Suppressor macrophage treated with lipopolysaccharide for 4 hours (primary cell): ENCODE measurements at regions not wholly inside any gene's neighbourhood (a gene's known extent, or its start where the extent isn't known, plus 50 kb on each side); places are given as distances from the start of the nearest gene placed in this dataset.
"Not testable (repeated sequence)": the region's sequence is repeated elsewhere in the genome, so short reads cannot be mapped to it uniquely, and the experiment has no call there.

ENCODE experiments used
- DNase-seq: peaks from one replicate; pipeline ENCODE4 v3.0.0-alpha.2; 2020

- no peak for DNase-seq
Measured at GRCh38 chr3:27779176-27779575, 57.1 kb upstream of the EOMES start.

- DNase-seq = no peak
Measured at GRCh38 chr3:27789420-27789819, 67.3 kb upstream of the EOMES start.

- no peak for DNase-seq
Measured at GRCh38 chr3:27791956-27792355, 69.8 kb upstream of the EOMES start.

- no peak for DNase-seq
Measured at GRCh38 chr3:27792869-27793268, 70.7 kb upstream of the EOMES start.

GRCh38 chr3:27794211-27794610 is 72.1 kb upstream of the EOMES start:
- no peak for DNase-seq

GRCh38 chr3:27796365-27796875 is 74.3 kb upstream of the EOMES start:
- no peak for DNase-seq

- DNase-seq = no peak
Measured at GRCh38 chr3:27797773-27798172, 75.7 kb upstream of the EOMES start.

- DNase-seq = no peak
Measured at GRCh38 chr3:27800261-27800660, 78.1 kb upstream of the EOMES start.

GRCh38 chr3:27802425-27802824 is 80.3 kb upstream of the EOMES start:
- no peak for DNase-seq

GRCh38 chr3:27802849-27803248 is 80.7 kb upstream of the EOMES start:
- DNase-seq = no peak

GRCh38 chr3:27805282-27805681 is 83.2 kb upstream of the EOMES start:
- no peak for DNase-seq

GRCh38 chr3:27813255-27813654 is 91.1 kb upstream of the EOMES start:
- DNase-seq = no peak

- not testable (repeated sequence) for DNase-seq
Measured at GRCh38 chr3:27821609-27822008, 99.5 kb upstream of the EOMES start.

- DNase-seq = no peak
Measured at GRCh38 chr3:27824312-27825200, 102.4 kb upstream of the EOMES start.

GRCh38 chr3:27826448-27826847 is 104.3 kb upstream of the EOMES start:
- no peak for DNase-seq

GRCh38 chr3:27827041-27827440 is 104.9 kb upstream of the EOMES start:
- no peak for DNase-seq

- no peak for DNase-seq
Measured at GRCh38 chr3:27840807-27841594, 118.9 kb upstream of the EOMES start.

- DNase-seq = no peak
Measured at GRCh38 chr3:27844052-27844675, 122.0 kb upstream of the EOMES start.

- DNase-seq = no peak
Measured at GRCh38 chr3:27847697-27848096, 125.6 kb upstream of the EOMES start.

GRCh38 chr3:27848826-27849225 is 126.7 kb upstream of the EOMES start:
- no peak for DNase-seq

GRCh38 chr3:27859821-27860220 is 137.7 kb upstream of the EOMES start:
- DNase-seq = no peak

- no peak for DNase-seq
Measured at GRCh38 chr3:27861046-27862036, 139.2 kb upstream of the EOMES start.
